ENCODE measurements at regions not wholly inside any gene's neighbourhood (a gene's known extent, or its start where the extent isn't known, plus 50 kb on each side); places are given as distances from the start of the nearest gene placed in this dataset.
"Not testable (repeated sequence)": the region's sequence is repeated elsewhere in the genome, so short reads cannot be mapped to it uniquely, and the experiment has no call there.

GRCh38 chr7:32222251-32222900, 152.2 kb upstream of the PDE1C start:
- H3K27ac ChIP-seq: no peak overlapping the region

DNA sequence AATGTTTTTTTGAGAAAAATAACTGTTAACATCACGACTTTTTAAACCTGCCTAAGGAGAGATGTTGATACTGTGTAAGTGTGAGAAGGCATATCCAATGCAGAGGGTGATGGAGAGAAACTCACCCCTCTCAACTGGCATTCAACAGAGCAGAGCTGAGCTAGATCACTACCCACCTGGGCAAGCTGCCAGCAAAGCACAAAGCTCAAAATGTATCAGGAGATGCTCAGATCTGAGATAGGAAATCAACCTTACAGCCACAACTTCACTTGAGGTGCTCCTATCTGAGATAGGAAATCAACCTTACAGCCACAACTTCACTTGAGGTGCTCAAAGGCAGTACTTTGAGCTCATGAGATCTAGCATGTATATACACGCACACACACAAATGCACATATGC, 151.5 kb upstream of the PDE1C start:
- no peak for TF ChIP-seq CTCF (IDR thresholded peaks at IDR 0.05)
- no peak for TF ChIP-seq ZFX (IDR thresholded peaks at IDR 0.05; ENCODE audit: borderline replicate concordance)
- H3K27ac ChIP-seq: no peak overlapping the region

More at GRCh38 chr7:32222251-32222900, 152.2 kb upstream of the PDE1C start:
- TF ChIP-seq CTCF (IDR thresholded peaks at IDR 0.05): no peak
- TF ChIP-seq ZFX (IDR thresholded peaks at IDR 0.05; ENCODE audit: borderline replicate concordance): no peak

DNA sequence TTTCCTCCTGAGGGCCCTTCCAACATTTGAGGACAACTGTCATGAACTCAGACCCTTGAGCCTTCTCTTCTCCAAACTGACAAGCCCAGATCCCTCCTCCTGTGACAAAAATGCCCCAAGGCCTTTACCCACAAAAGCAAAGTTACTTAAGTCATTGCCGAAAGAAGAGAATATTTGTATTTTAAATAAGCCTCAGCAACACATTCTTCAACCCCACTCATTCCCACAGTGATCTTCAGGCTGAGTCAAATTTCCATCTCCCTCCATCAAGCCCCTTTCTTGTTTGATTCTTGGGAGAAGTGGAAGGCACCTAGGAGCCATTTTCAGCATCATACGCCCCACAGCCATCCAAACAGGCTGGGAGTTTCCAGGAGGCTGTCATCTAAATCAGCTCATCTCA, 150.8 kb upstream of the PDE1C start:
- TF ChIP-seq CTCF (IDR thresholded peaks at IDR 0.05) (no peak), ZFX (IDR thresholded peaks at IDR 0.05; ENCODE audit: borderline replicate concordance) (no peak)
- H3K27ac ChIP-seq: no peak overlapping the region

DNA sequence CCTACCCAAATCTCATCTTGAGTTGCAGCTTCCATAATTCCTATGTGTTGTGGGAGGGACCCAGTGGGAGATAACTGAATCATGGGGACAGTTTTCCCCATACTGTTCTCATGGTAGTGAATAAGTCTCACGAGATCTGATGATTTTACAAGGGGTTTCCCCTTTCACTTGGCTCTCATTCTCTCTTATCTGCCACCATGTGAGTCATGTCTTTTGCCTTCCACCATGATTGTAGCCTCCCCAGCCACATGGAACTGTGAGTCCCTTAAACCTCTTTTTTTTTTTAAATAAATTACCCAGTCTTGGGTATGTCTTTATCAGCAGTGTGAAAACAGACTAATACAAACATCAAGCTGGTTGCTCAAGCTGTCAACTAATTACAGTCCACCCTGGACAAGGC, 149.6 kb upstream of the PDE1C start:
- not testable (repeated sequence) for H3K27ac ChIP-seq

DNA sequence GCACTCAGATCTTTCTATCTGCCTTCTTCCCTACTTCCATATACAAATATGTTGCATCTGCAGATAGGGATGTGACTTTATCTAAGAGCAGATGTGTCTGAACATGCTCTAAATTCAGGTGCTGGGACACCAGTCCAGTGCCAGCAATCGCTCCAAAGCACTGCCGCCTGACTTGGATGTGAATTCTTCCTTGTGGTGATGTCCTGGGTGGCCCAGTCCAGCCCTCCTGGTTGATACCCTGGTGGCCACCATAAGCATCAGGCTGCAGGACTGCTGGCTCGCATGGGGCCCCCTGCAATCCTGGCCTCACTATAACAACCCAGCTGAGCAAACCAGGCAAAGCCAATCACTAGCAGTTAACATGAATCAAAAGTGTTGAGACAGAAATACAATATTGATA, 149.2 kb upstream of the PDE1C start:
- no peak for TF ChIP-seq ZFX (IDR thresholded peaks at IDR 0.05; ENCODE audit: borderline replicate concordance)
- TF ChIP-seq CTCF (IDR thresholded peaks at IDR 0.05): no peak
- no peak overlapping the region for H3K27ac ChIP-seq

DNA sequence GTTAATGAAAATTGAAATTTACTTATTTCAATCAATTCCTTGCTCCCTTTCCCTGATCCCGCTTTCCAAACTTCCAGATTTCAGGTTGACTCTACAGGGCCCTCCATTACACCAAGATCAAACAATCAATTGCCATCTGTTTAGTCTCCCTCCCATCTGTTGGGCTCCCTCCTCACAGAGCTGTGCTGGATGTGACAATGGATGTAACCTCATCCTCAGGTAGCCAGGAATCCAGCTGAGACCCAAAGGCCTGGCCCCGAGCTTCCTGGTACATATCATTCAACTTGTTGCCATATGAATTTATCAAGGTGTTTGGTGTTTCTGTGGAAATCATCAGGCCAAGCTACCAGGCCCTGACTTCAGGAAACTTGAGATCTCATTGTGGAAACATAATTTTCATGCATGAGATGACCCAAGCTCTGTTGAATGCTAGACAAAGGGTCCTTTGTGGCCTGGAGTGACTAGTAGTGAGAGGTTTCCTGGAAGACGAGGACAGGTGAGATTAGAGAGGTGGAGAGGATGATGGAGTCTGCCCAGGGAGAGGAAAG, 148.6 kb upstream of the PDE1C start:
- TF ChIP-seq ZFX (IDR thresholded peaks at IDR 0.05; ENCODE audit: borderline replicate concordance) (no peak), CTCF (IDR thresholded peaks at IDR 0.05) (no peak)
- no peak overlapping the region for H3K27ac ChIP-seq

DNA sequence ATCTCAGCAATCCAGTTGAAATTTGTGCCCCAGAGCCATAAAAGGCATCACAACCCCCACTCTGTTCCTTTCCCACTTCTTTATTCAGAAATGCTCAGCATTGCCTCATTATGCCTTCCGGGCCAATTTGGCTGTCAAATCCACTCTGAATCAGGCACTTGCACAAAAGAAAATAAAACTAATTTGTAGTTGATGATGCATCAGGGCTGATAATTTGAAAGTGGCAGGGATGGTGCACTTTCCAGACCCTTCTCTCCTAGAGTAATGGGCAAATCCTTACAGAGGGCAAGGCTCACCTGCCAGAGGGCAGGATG, 147.9 kb upstream of the PDE1C start:
- H3K27ac ChIP-seq: no peak overlapping the region
- TF ChIP-seq ZFX (IDR thresholded peaks at IDR 0.05; ENCODE audit: borderline replicate concordance) (no peak), CTCF (IDR thresholded peaks at IDR 0.05) (no peak)

Measured in 22Rv1 (cell line).